C4-2B (cell line): ENCODE measurements at regions not wholly inside any gene's neighbourhood (a gene's known extent, or its start where the extent isn't known, plus 50 kb on each side); places are given as distances from the start of the nearest gene placed in this dataset.

Source experiments
- CTCF ChIP-seq: fragments of 450-650 bp; conservative IDR thresholded peaks from 2 replicates; pipeline ENCODE4 v1.5.1; 2017; ENCODE audit warnings: mild to moderate bottlenecking
- ZFX ChIP-seq: fragments of 450-650 bp; IDR thresholded peaks from 2 replicates; pipeline ENCODE4 v1.6.1; 2017

- TF ChIP-seq CTCF: no peak
- TF ChIP-seq ZFX: no peak
Measured at GRCh38 chr4:123283371-123283895, 113.2 kb upstream of the SPRY1 start.
